ENCODE measurements at regions not wholly inside any gene's neighbourhood (a gene's known extent, or its start where the extent isn't known, plus 50 kb on each side); places are given as distances from the start of the nearest gene placed in this dataset.
"Not testable (repeated sequence)": the region's sequence is repeated elsewhere in the genome, so short reads cannot be mapped to it uniquely, and the experiment has no call there.

DNA sequence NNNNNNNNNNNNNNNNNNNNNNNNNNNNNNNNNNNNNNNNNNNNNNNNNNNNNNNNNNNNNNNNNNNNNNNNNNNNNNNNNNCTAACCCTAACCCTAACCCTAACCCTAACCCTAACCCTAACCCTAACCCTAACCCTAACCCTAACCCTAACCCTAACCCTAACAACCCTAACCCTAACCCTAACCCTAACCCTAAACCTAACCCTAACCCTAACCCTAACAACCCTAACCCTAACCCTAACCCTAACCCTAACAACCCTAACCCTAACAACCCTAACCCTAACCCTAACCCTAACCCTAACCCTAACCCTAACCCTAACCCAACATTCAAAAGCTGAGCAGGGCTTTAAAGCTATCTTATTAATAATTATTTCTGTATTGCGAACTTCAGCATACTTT, 182.5 kb upstream of the FAM20C start:
- H3K27ac ChIP-seq; H3K4me1 ChIP-seq; H3K27me3 ChIP-seq; H3K4me3 ChIP-seq; DNase-seq; H3K36me3 ChIP-seq; H3K9me3 ChIP-seq; ATAC-seq (ENCODE audit: low FRiP score in 2 of 2): not testable (repeated sequence)
- no CpG with 5 or more reads among the region's 1 CpG for WGBS, 2 donors

DNA sequence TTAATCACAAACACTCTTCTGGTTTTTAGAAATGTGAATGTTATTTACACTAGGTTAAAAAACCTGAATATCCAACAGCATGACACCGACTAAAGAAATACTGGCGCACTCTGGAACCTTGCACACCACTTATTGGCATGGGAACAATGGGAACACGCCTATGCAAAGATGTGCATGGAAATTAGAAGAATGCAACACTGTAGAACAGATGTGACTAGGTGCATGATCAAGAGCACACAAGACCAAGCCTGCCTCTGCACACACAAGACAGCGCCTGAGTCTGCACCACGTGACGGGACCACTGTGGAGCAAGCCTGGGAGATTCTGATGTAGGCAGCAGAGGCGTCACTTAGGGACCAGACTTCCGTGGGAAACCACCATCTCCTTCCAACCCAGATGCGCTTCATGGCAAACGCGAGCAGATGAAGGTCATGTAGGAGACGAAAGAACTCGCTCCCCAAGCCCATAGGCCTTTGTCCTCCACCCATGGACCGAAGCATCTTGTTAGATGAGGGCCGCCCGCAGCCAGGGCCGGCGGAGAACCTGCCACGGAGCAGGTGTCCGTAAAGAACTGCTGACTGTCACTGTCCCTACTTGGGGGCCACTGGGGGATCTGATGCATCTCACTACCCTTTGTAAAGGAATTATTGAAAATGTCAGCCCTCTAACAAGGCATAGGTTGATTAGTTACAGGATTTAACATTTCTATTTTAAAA, 159.6 kb upstream of the FAM20C start:
- not testable (repeated sequence) for H3K9me3 ChIP-seq; H3K4me1 ChIP-seq; H3K27me3 ChIP-seq; H3K27ac ChIP-seq; H3K4me3 ChIP-seq; H3K36me3 ChIP-seq; ATAC-seq (ENCODE audit: low FRiP score in 2 of 2)
- 89 to 94% methylated on average over 5 of the region's 20 CpGs for WGBS, 2 donors
- DNase-seq: peak; percentile 14 to 79

DNA sequence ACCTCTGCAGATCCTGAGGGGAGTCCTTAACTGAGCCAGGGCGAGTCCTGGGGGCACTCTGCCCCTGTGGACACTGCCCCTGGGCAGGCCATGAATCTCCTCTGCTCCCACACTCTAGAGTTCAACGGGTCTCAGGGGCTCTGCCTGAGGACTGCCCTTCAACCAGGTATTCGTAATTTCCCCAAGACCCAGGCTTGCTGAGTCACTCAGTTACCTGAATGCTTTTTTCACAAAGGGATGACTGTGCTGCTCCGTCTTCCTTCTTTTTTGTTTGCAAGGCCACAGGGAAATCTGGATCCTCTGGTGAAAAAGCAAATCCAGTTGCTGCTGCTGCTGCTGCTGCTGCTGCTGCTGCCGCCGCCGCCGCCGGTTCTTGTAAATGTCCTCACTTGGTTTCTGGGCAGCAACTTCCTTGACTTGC, 157.2 kb upstream of the FAM20C start:
- H3K27ac ChIP-seq: peak overlapping the region in 2 of 4 donors; percentile 49 to 70
- H3K36me3 ChIP-seq; H3K4me1 ChIP-seq; ATAC-seq (ENCODE audit: low FRiP score in 2 of 2); H3K27me3 ChIP-seq; H3K9me3 ChIP-seq: not testable (repeated sequence)
- peak; percentile 44 to 72 for DNase-seq
- peak overlapping the region in 2 of 4 donors; percentile 8 to 20 for H3K4me3 ChIP-seq
- WGBS, 2 donors: 25 to 57% methylated on average over 2 to 9 of the region's 9 CpGs

DNA sequence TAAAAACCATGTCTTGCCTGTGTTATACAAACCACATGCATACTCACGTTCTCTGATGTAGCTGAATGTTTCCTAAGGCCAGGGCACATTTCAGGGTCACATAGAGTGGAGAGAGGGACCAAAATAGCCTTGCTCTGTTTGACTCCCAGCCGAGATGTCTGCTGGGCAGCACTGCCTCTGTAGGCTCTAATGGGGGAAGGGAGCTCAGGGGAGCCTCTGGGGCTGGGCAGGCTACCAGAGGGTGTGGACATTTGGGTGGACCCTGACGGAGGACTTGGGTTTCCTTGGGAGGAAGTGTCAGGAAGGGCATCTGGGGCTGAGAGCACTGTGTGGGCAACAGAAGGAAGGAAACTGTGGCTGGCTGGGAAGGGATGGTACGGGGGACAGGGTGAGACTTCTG, 155.8 kb upstream of the FAM20C start:
- not testable (repeated sequence) for H3K4me3 ChIP-seq, H3K27me3 ChIP-seq, DNase-seq, H3K4me1 ChIP-seq, H3K9me3 ChIP-seq, H3K27ac ChIP-seq, H3K36me3 ChIP-seq
- WGBS, 2 donors: no CpG with 5 or more reads among the region's 4 CpGs
- peak; percentile 24 to 72 for ATAC-seq (ENCODE audit: low FRiP score in 2 of 2)

DNA sequence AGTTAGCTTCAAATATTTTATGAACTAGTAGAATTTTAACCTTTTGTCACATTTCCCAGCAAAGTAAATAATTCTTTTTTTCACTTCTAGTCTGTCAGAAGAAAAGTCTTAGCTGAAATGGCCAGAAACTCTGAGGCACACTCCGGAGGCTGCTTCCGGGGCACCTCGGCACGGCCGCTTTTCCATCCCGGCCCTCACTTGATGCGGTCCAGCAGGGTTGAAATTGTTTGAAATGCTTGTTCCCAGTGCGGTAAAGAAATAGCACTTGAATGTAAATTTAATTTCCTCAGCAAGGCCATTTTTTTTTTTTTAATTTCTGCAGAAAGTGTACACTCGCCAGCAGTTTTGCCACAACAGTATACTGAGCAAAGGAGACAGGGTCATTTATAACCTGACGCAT, 154.7 kb upstream of the FAM20C start:
- ATAC-seq (ENCODE audit: low FRiP score in 2 of 2); H3K4me1 ChIP-seq; H3K4me3 ChIP-seq; H3K27me3 ChIP-seq; H3K36me3 ChIP-seq; H3K9me3 ChIP-seq: not testable (repeated sequence)
- peak in 1 of 2 donors; percentile 43 for DNase-seq
- peak overlapping the region; percentile 12 to 67 (median 42) for H3K27ac ChIP-seq
- 75 to 99% methylated on average over 8 to 9 of the region's 10 CpGs for WGBS, 2 donors

DNA sequence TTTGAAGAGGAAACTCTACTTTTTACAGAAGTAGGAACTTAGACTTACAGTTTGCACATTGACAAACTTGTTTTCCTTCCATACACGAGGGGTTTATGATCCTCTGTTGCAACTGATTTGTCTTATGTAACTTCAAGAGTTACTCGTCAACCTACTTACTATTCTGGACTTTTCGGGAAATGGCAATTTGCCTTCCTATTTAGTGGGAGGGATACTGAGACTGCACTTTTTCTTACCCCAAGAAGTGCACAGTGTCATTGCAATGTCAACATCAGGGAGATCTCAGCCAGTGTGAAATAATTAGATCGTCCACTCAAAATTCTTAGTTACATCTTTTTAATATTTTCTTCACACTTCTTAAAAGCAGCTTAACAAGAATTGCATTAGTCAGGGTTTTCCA, 153.9 kb upstream of the FAM20C start:
- WGBS, 2 donors: 30% methylated on average over 1 of the region's 4 CpGs; no CpG with 5 or more reads in 1 of the 2 donors
- ATAC-seq (ENCODE audit: low FRiP score in 2 of 2): peak in 1 of 2 donors; percentile 53
- H3K27me3 ChIP-seq, H3K27ac ChIP-seq, H3K4me3 ChIP-seq, H3K4me1 ChIP-seq, H3K9me3 ChIP-seq, H3K36me3 ChIP-seq: not testable (repeated sequence)
- DNase-seq: peak in 1 of 2 donors; percentile 18

DNA sequence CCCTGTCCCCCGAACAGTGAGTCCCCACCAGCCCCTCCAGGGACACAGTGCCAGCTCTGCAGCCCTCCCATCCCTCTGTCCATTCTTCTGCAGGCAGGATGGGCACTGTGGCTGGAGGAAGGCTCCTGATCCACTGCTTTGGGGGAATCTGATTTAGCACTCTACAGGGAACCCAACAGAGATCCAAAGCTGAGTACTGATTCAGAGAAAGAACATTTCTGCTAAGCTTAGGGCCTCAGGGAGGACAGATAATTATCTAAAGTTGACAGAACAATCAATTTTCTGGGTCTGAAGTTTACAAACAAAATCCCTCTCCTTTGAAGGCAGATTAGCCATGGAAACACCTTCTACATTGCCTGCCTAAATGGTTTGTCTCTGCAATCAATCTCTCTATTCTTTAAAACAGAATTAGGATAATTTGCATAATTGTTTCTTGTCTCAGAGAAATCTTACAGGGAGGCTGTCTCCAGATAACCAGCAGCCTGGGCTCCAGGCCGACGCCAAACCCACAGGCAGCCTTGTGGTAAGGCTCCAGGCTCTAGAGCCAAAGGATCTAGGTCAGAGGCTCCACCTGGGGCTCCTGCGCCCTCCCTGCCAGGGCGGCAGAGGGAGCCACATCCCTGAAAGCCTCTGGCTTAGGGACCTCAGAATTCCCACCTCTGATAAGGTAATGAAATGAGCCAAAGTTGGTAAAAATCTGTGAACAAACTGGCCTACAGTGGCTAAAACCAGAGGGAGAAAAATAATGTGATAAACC, 152.2 kb upstream of the FAM20C start:
- H3K4me1 ChIP-seq, H3K27me3 ChIP-seq, H3K27ac ChIP-seq, H3K4me3 ChIP-seq, H3K9me3 ChIP-seq, H3K36me3 ChIP-seq: not testable (repeated sequence)
- TF ChIP-seq, protein P1, sequence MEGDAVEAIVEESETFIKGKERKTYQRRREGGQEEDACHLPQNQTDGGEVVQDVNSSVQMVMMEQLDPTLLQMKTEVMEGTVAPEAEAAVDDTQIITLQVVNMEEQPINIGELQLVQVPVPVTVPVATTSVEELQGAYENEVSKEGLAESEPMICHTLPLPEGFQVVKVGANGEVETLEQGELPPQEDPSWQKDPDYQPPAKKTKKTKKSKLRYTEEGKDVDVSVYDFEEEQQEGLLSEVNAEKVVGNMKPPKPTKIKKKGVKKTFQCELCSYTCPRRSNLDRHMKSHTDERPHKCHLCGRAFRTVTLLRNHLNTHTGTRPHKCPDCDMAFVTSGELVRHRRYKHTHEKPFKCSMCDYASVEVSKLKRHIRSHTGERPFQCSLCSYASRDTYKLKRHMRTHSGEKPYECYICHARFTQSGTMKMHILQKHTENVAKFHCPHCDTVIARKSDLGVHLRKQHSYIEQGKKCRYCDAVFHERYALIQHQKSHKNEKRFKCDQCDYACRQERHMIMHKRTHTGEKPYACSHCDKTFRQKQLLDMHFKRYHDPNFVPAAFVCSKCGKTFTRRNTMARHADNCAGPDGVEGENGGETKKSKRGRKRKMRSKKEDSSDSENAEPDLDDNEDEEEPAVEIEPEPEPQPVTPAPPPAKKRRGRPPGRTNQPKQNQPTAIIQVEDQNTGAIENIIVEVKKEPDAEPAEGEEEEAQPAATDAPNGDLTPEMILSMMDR (IDR thresholded peaks at IDR 0.05): peak in 3 of 6 experiments; percentile 5 to 25 (median 11)
- DNase-seq: peak; percentile 57 to 69
- 49 to 73% methylated on average over 2 to 4 of the region's 5 CpGs for WGBS, 2 donors
- peak; percentile 30 to 58 for ATAC-seq (ENCODE audit: low FRiP score in 2 of 2)

DNA sequence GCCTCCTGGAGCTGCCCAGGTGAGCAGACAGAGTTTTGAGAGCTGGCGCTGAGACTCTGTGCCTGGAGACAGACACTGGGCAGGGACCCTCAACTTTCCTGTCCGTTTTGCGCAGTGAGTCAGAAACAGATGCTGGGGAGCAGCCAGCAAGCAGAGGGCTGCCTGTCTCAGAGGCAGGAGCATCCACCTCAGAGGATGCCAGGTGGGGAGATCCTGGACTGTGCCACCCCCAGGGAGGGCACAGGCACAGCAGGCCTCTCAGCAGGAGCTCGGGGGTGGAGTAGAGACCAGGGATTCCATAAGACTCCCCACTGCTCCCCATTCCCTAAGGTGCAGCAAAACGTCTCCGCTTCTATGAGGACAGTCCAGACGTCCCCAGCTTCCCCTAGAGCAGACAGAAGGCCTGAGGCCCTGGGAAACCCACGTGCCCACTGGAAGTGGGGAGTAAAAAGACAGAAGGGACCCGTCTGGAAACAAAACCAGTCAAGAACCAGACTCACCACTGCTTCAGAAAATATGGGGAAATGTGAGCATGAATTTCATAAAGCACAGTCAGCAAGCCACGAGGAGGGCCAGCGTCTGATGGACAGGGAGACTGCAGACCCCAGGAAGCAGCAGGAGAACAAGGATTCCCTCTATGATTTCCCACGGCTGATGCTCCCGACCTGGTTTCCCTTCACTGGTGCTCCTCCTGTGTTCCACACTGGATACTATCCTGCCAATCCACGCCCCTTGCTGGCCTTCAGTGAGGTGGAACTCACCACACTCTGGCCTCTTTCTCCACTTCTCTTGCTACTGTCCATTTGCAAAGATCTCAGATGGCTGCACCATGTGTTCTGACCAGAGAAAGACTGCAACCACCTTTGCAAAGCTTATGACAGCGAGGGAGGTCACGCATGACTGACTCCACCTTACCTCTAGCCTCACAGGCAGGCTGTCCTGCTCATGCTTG, 151.3 kb upstream of the FAM20C start:
- H3K36me3 ChIP-seq: no peaks in the 10 kb centered on the region
- H3K27me3 ChIP-seq: no peaks in the 10 kb centered on the region
- DNase-seq: peak in 1 of 2 donors; percentile 24
- H3K4me1 ChIP-seq: no peaks in the 10 kb centered on the region
- H3K27ac ChIP-seq: peak overlapping the region in 1 of 4 donors; percentile 31
- H3K4me3 ChIP-seq: no peak overlapping the region
- H3K9me3 ChIP-seq: no peaks in the 10 kb centered on the region
- no peak for TF ChIP-seq POLR2AphosphoS5 (IDR thresholded peaks at IDR 0.05)
- TF ChIP-seq, protein P1 (IDR thresholded peaks at IDR 0.05): no peak
- TF ChIP-seq EP300 (IDR thresholded peaks at IDR 0.05): no peak
- WGBS, 2 donors: 68 to 75% methylated on average over 9 to 16 of the region's 16 CpGs
- ATAC-seq (ENCODE audit: low FRiP score in 2 of 2): no peak
